H9 (cell line): ENCODE measurements at regions not wholly inside any gene's neighbourhood (a gene's known extent, or its start where the extent isn't known, plus 50 kb on each side); places are given as distances from the start of the nearest gene placed in this dataset.

Experiments
- DNase-seq: peaks from one replicate; pipeline ENCODE4 v3.0.0-alpha.2; 2017
- H2AFZ ChIP-seq: one replicate; pipeline ENCODE4 v1.6.1; 2013; ENCODE audit warnings: mild to moderate bottlenecking, low read length, control low read depth, moderate library complexity
- H2AK5ac ChIP-seq: 2 replicates; pipeline ENCODE4 v1.6.1; 2013; ENCODE audit warnings: low read length, control low read depth, mixed read lengths; ENCODE audit not compliant: insufficient read length
- H2BK120ac ChIP-seq: one replicate; pipeline ENCODE4 v1.6.1; 2013; ENCODE audit warnings: low read depth, mild to moderate bottlenecking, low read length, control low read depth, inconsistent platforms; ENCODE audit not compliant: poor library complexity, severe bottlenecking
- H2BK12ac ChIP-seq: 2 replicates; pipeline ENCODE4 v1.6.1; 2013; ENCODE audit warnings: low read length, control low read depth, mixed read lengths, low read depth; ENCODE audit not compliant: insufficient read length
- H2BK15ac ChIP-seq: 2 replicates; pipeline ENCODE4 v1.6.1; 2013; ENCODE audit warnings: low read depth, low read length, control low read depth
- H2BK20ac ChIP-seq: one replicate; pipeline ENCODE4 v1.6.1; 2013; ENCODE audit warnings: low read depth, mild to moderate bottlenecking, low read length, control low read depth, inconsistent platforms; ENCODE audit not compliant: poor library complexity, severe bottlenecking
- H2BK5ac ChIP-seq: 2 replicates; pipeline ENCODE4 v1.6.1; 2013; ENCODE audit warnings: low read length, control low read depth, mixed read lengths; ENCODE audit not compliant: insufficient read length
- H3K14ac ChIP-seq: 2 replicates; pipeline ENCODE4 v1.6.1; 2013; ENCODE audit warnings: low read length, control low read depth; ENCODE audit not compliant: insufficient read depth
- H3K18ac ChIP-seq: 2 replicates; pipeline ENCODE4 v1.6.1; 2013; ENCODE audit warnings: low read depth, mild to moderate bottlenecking, mixed read lengths, low read length, control low read depth; ENCODE audit not compliant: insufficient read length
- H3K23ac ChIP-seq: 2 replicates; pipeline ENCODE4 v1.6.1; 2013; ENCODE audit warnings: low read length, control low read depth, mixed read lengths, low read depth; ENCODE audit not compliant: insufficient read length
- H3K23me2 ChIP-seq: 2 replicates; pipeline ENCODE4 v1.6.1; 2013; ENCODE audit warnings: low read depth, mild to moderate bottlenecking, mixed read lengths, low read length, control low read depth; ENCODE audit not compliant: insufficient read length, poor library complexity, severe bottlenecking
- H3K27ac ChIP-seq: 2 replicates; pipeline ENCODE4 v1.5.1; 2013; ENCODE audit warnings: low read length, control low read depth, mixed read lengths, low read depth; ENCODE audit not compliant: insufficient read length
- H3K27me3 ChIP-seq: 2 replicates; pipeline ENCODE4 v1.6.1; 2013; ENCODE audit warnings: low read length, control low read depth, inconsistent platforms; ENCODE audit not compliant: insufficient read depth
- H3K4ac ChIP-seq: 2 replicates; pipeline ENCODE4 v1.6.1; 2013; ENCODE audit warnings: low read depth, mild to moderate bottlenecking, control low read depth, inconsistent platforms, low read length, moderate library complexity
- H3K4me1 ChIP-seq: 2 replicates; pipeline ENCODE4 v1.6.1; 2013; ENCODE audit warnings: low read length, control low read depth, inconsistent platforms; ENCODE audit not compliant: insufficient read depth
- H3K4me2 ChIP-seq: 2 replicates; pipeline ENCODE4 v1.6.1; 2013; ENCODE audit warnings: low read length, control low read depth, mixed read lengths; ENCODE audit not compliant: insufficient read length, insufficient read depth
- H3K56ac ChIP-seq: 2 replicates; pipeline ENCODE4 v1.6.1; 2013; ENCODE audit warnings: low read depth, mild to moderate bottlenecking, mixed read lengths, low read length, control low read depth; ENCODE audit not compliant: insufficient read length
- H3K79me1 ChIP-seq: 2 replicates; pipeline ENCODE4 v1.6.1; 2013; ENCODE audit warnings: low read depth, mild to moderate bottlenecking, moderate library complexity, low read length, control low read depth, inconsistent platforms; ENCODE audit not compliant: insufficient read depth, poor library complexity, severe bottlenecking
- H3K79me2 ChIP-seq: 2 replicates; pipeline ENCODE4 v1.6.1; 2013; ENCODE audit warnings: low read length, control low read depth, inconsistent platforms; ENCODE audit not compliant: insufficient read depth
- H3K9ac ChIP-seq: 2 replicates; pipeline ENCODE4 v1.6.1; 2013; ENCODE audit warnings: low read length, control low read depth, mixed read lengths; ENCODE audit not compliant: insufficient read length; ENCODE audit errors: extremely low read depth
- H3K9me3 ChIP-seq: one replicate; pipeline ENCODE4 v1.6.1; 2013; ENCODE audit warnings: low read depth, low read length, inconsistent platforms; ENCODE audit not compliant: control insufficient read depth
- H3T11ph ChIP-seq: one replicate; pipeline ENCODE4 v1.6.1; 2013; ENCODE audit warnings: mild to moderate bottlenecking, low read length, control low read depth, inconsistent platforms
- H4K20me1 ChIP-seq: one replicate; pipeline ENCODE4 v1.6.1; 2013; ENCODE audit not compliant: control insufficient read depth, insufficient read length, insufficient read depth
- H4K5ac ChIP-seq: 2 replicates; pipeline ENCODE4 v1.6.1; 2013; ENCODE audit warnings: low read depth, mild to moderate bottlenecking, mixed read lengths, low read length, control low read depth; ENCODE audit not compliant: insufficient read length
- H4K8ac ChIP-seq: replicated peaks from 2 replicates; pipeline ENCODE4 v1.6.1; 2013; ENCODE audit warnings: low read length, control low read depth, mixed read lengths, low read depth; ENCODE audit not compliant: insufficient read length
- H4K91ac ChIP-seq: 2 replicates; pipeline ENCODE4 v1.6.1; 2013; ENCODE audit warnings: low read depth, mild to moderate bottlenecking, moderate library complexity, mixed read lengths, low read length, control low read depth; ENCODE audit not compliant: insufficient read length
- H3K27ac Mint-ChIP-seq, 3 experiments: 2 replicates in 2 of 3; 3 replicates in 1 of 3; pipeline ENCODE4 v1.8.0; 2020 to 2021; ENCODE audit warnings: mixed read lengths in 3 of 3, mild to moderate bottlenecking in 1 of 3, moderate library complexity in 1 of 3
- H3K27me3 Mint-ChIP-seq: 2 replicates; pipeline ENCODE4 v1.8.0; 2021; ENCODE audit warnings: low read depth, mild to moderate bottlenecking, moderate library complexity, mixed read lengths
- H3K36me3 Mint-ChIP-seq, 3 experiments: 2 replicates in 2 of 3; 3 replicates in 1 of 3; pipeline ENCODE4 v1.8.0; 2020 to 2021; ENCODE audit warnings: low read depth in 3 of 3, mixed read lengths in 3 of 3; ENCODE audit not compliant: insufficient read depth in 1 of 3
- H3K4me1 Mint-ChIP-seq, 2 experiments: 2 replicates each; pipeline ENCODE4 v1.8.0; 2020; ENCODE audit warnings: mixed read lengths in 2 of 2
- H3K4me3 Mint-ChIP-seq, 2 experiments: 2 replicates in 1 of 2; 3 replicates in 1 of 2; pipeline ENCODE4 v1.8.0; 2020 to 2021; ENCODE audit warnings: mild to moderate bottlenecking in 2 of 2, mixed read lengths in 2 of 2, moderate library complexity in 1 of 2
- H3K9me3 Mint-ChIP-seq, 2 experiments: 2 replicates in 1 of 2; 3 replicates in 1 of 2; pipeline ENCODE4 v1.8.0; 2020; ENCODE audit warnings: mild to moderate bottlenecking in 2 of 2, mixed read lengths in 2 of 2, moderate library complexity in 1 of 2
- WGBS: extraction: QIAGEN DNeasy Blood & Tissue Kit; methylation state at CpG from one replicate; pipeline ENCODE4 v1.1.7; 2013; ENCODE audit warnings: missing lambda C conversion rate, low lambda C conversion rate, mixed read lengths; ENCODE audit not compliant: insufficient read length; ENCODE audit errors: extremely low coverage; 5-methylcytosine and 5-hydroxymethylcytosine counted together
- TF ChIP-seq, protein P1 (sequence below): fragments of 200-600 bp; sonication (generic); conservative IDR thresholded peaks from 3 replicates; pipeline ENCODE4 v1.8.0; 2021; ENCODE audit warnings: antibody characterized with exemption, mild to moderate bottlenecking

DNA sequence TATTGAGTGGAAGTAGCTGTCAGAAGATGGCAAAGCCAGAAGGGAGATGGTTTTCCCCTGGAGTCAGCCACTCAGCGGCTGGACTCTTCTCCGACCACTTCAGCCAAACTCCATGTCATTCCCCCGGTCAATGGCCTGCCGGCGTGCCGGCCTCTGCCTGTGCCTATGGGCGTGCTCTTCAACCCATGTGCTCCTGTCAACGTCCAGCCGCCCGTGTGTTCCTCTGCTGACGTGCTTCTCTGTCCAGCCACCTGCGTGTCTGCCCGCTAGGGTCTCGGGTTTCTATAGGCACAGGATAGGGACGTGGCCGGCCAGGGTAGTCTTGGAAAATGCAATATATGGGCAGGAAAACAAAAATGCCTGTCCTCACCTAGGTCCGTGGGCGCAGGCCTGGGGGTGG is 77.7 kb upstream of the RUFY1 start:
- H3K23ac ChIP-seq, result no peak overlapping the region
- no peak overlapping the region for H3K56ac ChIP-seq
- H3K27ac ChIP-seq, result no peak overlapping the region
- H3K18ac ChIP-seq, result no peak overlapping the region
- H3K79me2 ChIP-seq, result no peaks in the 10 kb centered on the region
- no peak overlapping the region for H3K14ac ChIP-seq
- H2BK15ac ChIP-seq, result no peak overlapping the region
- no peaks in the 10 kb centered on the region for H3K27me3 ChIP-seq
- no peak overlapping the region for H3K4ac ChIP-seq
- no peak overlapping the region for H2BK12ac ChIP-seq
- TF ChIP-seq, protein P1, sequence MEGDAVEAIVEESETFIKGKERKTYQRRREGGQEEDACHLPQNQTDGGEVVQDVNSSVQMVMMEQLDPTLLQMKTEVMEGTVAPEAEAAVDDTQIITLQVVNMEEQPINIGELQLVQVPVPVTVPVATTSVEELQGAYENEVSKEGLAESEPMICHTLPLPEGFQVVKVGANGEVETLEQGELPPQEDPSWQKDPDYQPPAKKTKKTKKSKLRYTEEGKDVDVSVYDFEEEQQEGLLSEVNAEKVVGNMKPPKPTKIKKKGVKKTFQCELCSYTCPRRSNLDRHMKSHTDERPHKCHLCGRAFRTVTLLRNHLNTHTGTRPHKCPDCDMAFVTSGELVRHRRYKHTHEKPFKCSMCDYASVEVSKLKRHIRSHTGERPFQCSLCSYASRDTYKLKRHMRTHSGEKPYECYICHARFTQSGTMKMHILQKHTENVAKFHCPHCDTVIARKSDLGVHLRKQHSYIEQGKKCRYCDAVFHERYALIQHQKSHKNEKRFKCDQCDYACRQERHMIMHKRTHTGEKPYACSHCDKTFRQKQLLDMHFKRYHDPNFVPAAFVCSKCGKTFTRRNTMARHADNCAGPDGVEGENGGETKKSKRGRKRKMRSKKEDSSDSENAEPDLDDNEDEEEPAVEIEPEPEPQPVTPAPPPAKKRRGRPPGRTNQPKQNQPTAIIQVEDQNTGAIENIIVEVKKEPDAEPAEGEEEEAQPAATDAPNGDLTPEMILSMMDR, result no peak
- H3K4me2 ChIP-seq, result no peak overlapping the region
- no peaks in the 10 kb centered on the region for H3K23me2 ChIP-seq
- H3K4me3 Mint-ChIP-seq, result no peak overlapping the region
- H4K20me1 ChIP-seq, result no peaks in the 10 kb centered on the region
- H2BK20ac ChIP-seq, result no peak overlapping the region
- no peak overlapping the region for H4K8ac ChIP-seq
- no peak overlapping the region for H4K91ac ChIP-seq
- no peak for DNase-seq
- no CpG with 5 or more reads among the region's 18 CpGs for WGBS
- no peaks in the 10 kb centered on the region for H3K4me1 ChIP-seq
- H3K27ac Mint-ChIP-seq, result no peak overlapping the region; a peak in 1 of 7 replicates
- no peak overlapping the region for H2BK120ac ChIP-seq
- H4K5ac ChIP-seq, result no peak overlapping the region
- H3K36me3 Mint-ChIP-seq, result no peaks in the 10 kb centered on the region
- no peak overlapping the region for H2BK5ac ChIP-seq
- H2AK5ac ChIP-seq, result no peak overlapping the region
- no peak overlapping the region for H3T11ph ChIP-seq
- H3K4me1 Mint-ChIP-seq, result no peaks in the 10 kb centered on the region; a peak in 1 of 4 replicates
- H3K79me1 ChIP-seq, result no peaks in the 10 kb centered on the region
- no peaks in the 10 kb centered on the region for H3K27me3 Mint-ChIP-seq
- H3K9me3 ChIP-seq, result no peaks in the 10 kb centered on the region
- H3K9ac ChIP-seq, result no peak overlapping the region
- H3K9me3 Mint-ChIP-seq, result no peaks in the 10 kb centered on the region
- no peak overlapping the region for H2AFZ ChIP-seq
